ENCODE measurements at regions not wholly inside any gene's neighbourhood (a gene's known extent, or its start where the extent isn't known, plus 50 kb on each side); places are given as distances from the start of the nearest gene placed in this dataset.

DNA sequence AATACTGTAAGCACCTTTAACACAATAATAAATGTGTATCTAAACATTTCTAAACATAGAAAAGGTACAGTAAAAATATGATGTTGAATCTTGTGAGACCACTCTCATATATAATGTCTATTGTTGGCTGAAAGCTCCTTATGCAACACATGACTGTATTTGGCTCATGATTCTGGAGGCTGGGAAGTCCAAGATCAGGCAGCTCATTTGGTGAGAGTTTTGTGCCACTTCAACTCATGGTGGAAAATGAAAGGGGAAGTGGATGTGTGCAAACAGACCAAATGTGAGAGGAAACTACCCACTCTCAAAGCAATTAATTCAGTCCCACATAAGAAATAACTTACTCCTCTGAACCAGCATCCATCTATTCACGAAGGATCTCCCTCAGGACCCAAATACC, 257.7 kb upstream of the OPRM1 start:
- TF ChIP-seq, protein P1, sequence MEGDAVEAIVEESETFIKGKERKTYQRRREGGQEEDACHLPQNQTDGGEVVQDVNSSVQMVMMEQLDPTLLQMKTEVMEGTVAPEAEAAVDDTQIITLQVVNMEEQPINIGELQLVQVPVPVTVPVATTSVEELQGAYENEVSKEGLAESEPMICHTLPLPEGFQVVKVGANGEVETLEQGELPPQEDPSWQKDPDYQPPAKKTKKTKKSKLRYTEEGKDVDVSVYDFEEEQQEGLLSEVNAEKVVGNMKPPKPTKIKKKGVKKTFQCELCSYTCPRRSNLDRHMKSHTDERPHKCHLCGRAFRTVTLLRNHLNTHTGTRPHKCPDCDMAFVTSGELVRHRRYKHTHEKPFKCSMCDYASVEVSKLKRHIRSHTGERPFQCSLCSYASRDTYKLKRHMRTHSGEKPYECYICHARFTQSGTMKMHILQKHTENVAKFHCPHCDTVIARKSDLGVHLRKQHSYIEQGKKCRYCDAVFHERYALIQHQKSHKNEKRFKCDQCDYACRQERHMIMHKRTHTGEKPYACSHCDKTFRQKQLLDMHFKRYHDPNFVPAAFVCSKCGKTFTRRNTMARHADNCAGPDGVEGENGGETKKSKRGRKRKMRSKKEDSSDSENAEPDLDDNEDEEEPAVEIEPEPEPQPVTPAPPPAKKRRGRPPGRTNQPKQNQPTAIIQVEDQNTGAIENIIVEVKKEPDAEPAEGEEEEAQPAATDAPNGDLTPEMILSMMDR (IDR thresholded peaks at IDR 0.05 in 8 of 11, conservative IDR thresholded peaks at IDR 0.05 in 3 of 11), result no peak
- TF ChIP-seq POLR2AphosphoS5 (IDR thresholded peaks at IDR 0.05) (no peak), POLR2A (IDR thresholded peaks at IDR 0.05) (no peak)
